ENCODE measurements at regions not wholly inside any gene's neighbourhood (a gene's known extent, or its start where the extent isn't known, plus 50 kb on each side); places are given as distances from the start of the nearest gene placed in this dataset.

- no peak for DNase-seq
Observed at GRCh38 chr1:224505454-224506093, 71.0 kb upstream of the WDR26 start.

GRCh38 chr1:224506141-224506814 lies 71.7 kb upstream of the WDR26 start:
- no peak for DNase-seq

- no peak for DNase-seq
Observed at GRCh38 chr1:224507771-224508523, 73.3 kb upstream of the WDR26 start.

- DNase-seq, result no peak
Observed at GRCh38 chr1:224509907-224510306, 75.3 kb upstream of the WDR26 start.

- DNase-seq, result no peak
Observed at GRCh38 chr1:224510880-224511645, 76.5 kb upstream of the WDR26 start.

- no peak for DNase-seq
Observed at GRCh38 chr1:224512600-224513151, 78.1 kb upstream of the WDR26 start.

GRCh38 chr1:224513383-224513782 lies 78.8 kb upstream of the WDR26 start:
- DNase-seq, result no peak

GRCh38 chr1:224513787-224514209 lies 79.2 kb upstream of the WDR26 start:
- peak; percentile 87 for DNase-seq

- DNase-seq, result no peak
Observed at GRCh38 chr1:224517171-224517570, 82.6 kb upstream of the WDR26 start.

- no peak for DNase-seq
Observed at GRCh38 chr1:224518528-224518927, 83.9 kb upstream of the WDR26 start.

GRCh38 chr1:224519874-224520273 lies 85.3 kb upstream of the WDR26 start:
- no peak for DNase-seq

GRCh38 chr1:224520808-224521207 lies 86.2 kb upstream of the WDR26 start:
- no peak for DNase-seq

GRCh38 chr1:224521904-224522734 lies 87.5 kb upstream of the WDR26 start:
- DNase-seq, result no peak

GRCh38 chr1:224523676-224524075 lies 89.1 kb upstream of the WDR26 start:
- no peak for DNase-seq

GRCh38 chr1:224524679-224525078 lies 90.1 kb upstream of the WDR26 start:
- DNase-seq, result no peak

- no peak for DNase-seq
Observed at GRCh38 chr1:224525411-224526040, 90.6 kb upstream of the CNIH3 start.

GRCh38 chr1:224526771-224527170 lies 89.3 kb upstream of the CNIH3 start:
- DNase-seq, result no peak

- no peak for DNase-seq
Observed at GRCh38 chr1:224528900-224529299, 87.2 kb upstream of the CNIH3 start.

- DNase-seq, result no peak
Observed at GRCh38 chr1:224529844-224530243, 86.3 kb upstream of the CNIH3 start.

- DNase-seq, result no peak
Observed at GRCh38 chr1:224533517-224533916, 82.6 kb upstream of the CNIH3 start.

GRCh38 chr1:224534731-224535130 lies 81.4 kb upstream of the CNIH3 start:
- no peak for DNase-seq

- no peak for DNase-seq
Observed at GRCh38 chr1:224535641-224536040, 80.5 kb upstream of the CNIH3 start.

Data from NCI-H1092 (cell line).